ENCODE measurements at regions not wholly inside any gene's neighbourhood (a gene's known extent, or its start where the extent isn't known, plus 50 kb on each side); places are given as distances from the start of the nearest gene placed in this dataset.

DNA sequence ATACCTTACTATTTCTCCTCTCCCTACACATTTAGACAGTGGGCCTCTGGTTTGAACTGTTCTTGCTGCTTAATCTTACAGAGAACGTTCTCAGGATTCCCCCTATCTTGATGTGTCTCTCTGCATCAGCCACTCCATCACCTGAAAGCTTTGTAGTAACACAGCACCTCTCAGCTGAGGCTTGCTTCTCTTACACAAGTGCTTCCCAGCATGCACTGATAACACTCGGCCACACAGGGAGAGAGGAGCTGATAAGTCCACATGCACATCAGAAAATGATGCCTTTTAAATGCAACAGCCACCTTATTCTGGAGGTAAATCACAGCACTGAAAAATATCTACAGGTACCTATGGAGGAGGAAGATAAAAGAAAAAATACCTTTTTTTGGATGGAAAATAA lies 192.2 kb upstream of the TSHZ3 start:
- TF ChIP-seq CTCF (IDR thresholded peaks at IDR 0.05) (no peak), POLR2AphosphoS5 (IDR thresholded peaks at IDR 0.05) (no peak), POLR2A (IDR thresholded peaks at IDR 0.05) (no peak), EP300 (IDR thresholded peaks at IDR 0.05; ENCODE audit: low read depth) (no peak)

Measured in transverse colon (tissue), 4 donors.